ENCODE measurements at regions not wholly inside any gene's neighbourhood (a gene's known extent, or its start where the extent isn't known, plus 50 kb on each side); places are given as distances from the start of the nearest gene placed in this dataset.

- peaks cover 25% of the 10 kb centered on the region for H3K27me3 ChIP-seq (ENCODE audit: control insufficient read depth, extremely low read depth, insufficient read depth, low read length)
- dilution Hi-C loops (cut with MboI; ENCODE audit: extremely low pct_ligation_motif_present, low sequenced_read_pairs) = no loop called here
These were observed 725.2 kb downstream of the PTPRU start for GRCh38 chr1:29961293-29962059.

GRCh38 chr1:29960876-29961275 is 724.6 kb downstream of the PTPRU start:
- no peaks in the 10 kb centered on the region for H4K20me1 ChIP-seq (ENCODE audit: control insufficient read depth, extremely low read depth, insufficient read depth, low read length)
- FAIRE-seq (no peak), DNase-seq (ENCODE audit: low read depth, low spot score) (no peak)
- no peak overlapping the region for H2AFZ ChIP-seq (ENCODE audit: control insufficient read depth, low read length)
- no peak overlapping the region for H3K4me3 ChIP-seq (ENCODE audit: control insufficient read depth in 2 of 3, extremely low read depth in 1 of 3, insufficient read depth in 2 of 3, low read depth in 1 of 3, low read length in 3 of 3)
- no peak overlapping the region for H3K9ac ChIP-seq (ENCODE audit: control insufficient read depth, extremely low read depth, insufficient read depth, low read length)
- dilution Hi-C loops (cut with MboI; ENCODE audit: extremely low pct_ligation_motif_present, low sequenced_read_pairs) = no loop called here
- H3K4me2 ChIP-seq (ENCODE audit: control insufficient read depth, extremely low read depth, insufficient read depth, low read depth, low read length) = no peak overlapping the region
- no peak overlapping the region for H3K27ac ChIP-seq (ENCODE audit: control insufficient read depth, insufficient read depth, low read length)
- peaks cover 20% of the 10 kb centered on the region for H3K27me3 ChIP-seq (ENCODE audit: control insufficient read depth, extremely low read depth, insufficient read depth, low read length)
- no peaks in the 10 kb centered on the region for H3K9me3 ChIP-seq (ENCODE audit: control insufficient read depth, low read depth, low read length)
- no peaks in the 10 kb centered on the region for H3K36me3 ChIP-seq (ENCODE audit: control insufficient read depth in 2 of 2, extremely low read depth in 1 of 2, insufficient read depth in 2 of 2, low read length in 2 of 2)
- no peak for TF ChIP-seq EZH2 (IDR thresholded peaks at IDR 0.05; ENCODE audit: low read length)
- no peak for TF ChIP-seq CTCF (optimal IDR thresholded peaks at IDR 0.05 in 1 of 3, IDR thresholded peaks at IDR 0.05 in 1 of 3, conservative IDR thresholded peaks at IDR 0.05 in 1 of 3; ENCODE audit: extremely low read depth in 1 of 3, insufficient read depth in 2 of 3, low read length in 3 of 3)
- H3K4me1 ChIP-seq (ENCODE audit: control insufficient read depth, extremely low read depth, insufficient read depth, low read length) = no peaks in the 10 kb centered on the region
- no peaks in the 10 kb centered on the region for H3K9me1 ChIP-seq (ENCODE audit: control insufficient read depth, extremely low read depth, insufficient read depth, low read length)
- H3K79me2 ChIP-seq (ENCODE audit: control insufficient read depth, insufficient read depth, low read length) = no peaks in the 10 kb centered on the region

More at GRCh38 chr1:29961293-29962059, 725.2 kb downstream of the PTPRU start:
- Histone ChIP-seq H3K9me3 (ENCODE audit: control insufficient read depth, low read depth, low read length) (no peaks in the 10 kb centered on the region), H2AFZ (ENCODE audit: control insufficient read depth, low read length) (no peak overlapping the region), H4K20me1 (ENCODE audit: control insufficient read depth, extremely low read depth, insufficient read depth, low read length) (no peaks in the 10 kb centered on the region), H3K9me1 (ENCODE audit: control insufficient read depth, extremely low read depth, insufficient read depth, low read length) (no peaks in the 10 kb centered on the region), H3K36me3 (ENCODE audit: control insufficient read depth in 2 of 2, extremely low read depth in 1 of 2, insufficient read depth in 2 of 2, low read length in 2 of 2) (no peaks in the 10 kb centered on the region), H3K4me3 (ENCODE audit: control insufficient read depth in 2 of 3, extremely low read depth in 1 of 3, insufficient read depth in 2 of 3, low read depth in 1 of 3, low read length in 3 of 3) (no peak overlapping the region), H3K9ac (ENCODE audit: control insufficient read depth, extremely low read depth, insufficient read depth, low read length) (no peak overlapping the region), H3K27ac (ENCODE audit: control insufficient read depth, insufficient read depth, low read length) (no peak overlapping the region), H3K4me2 (ENCODE audit: control insufficient read depth, extremely low read depth, insufficient read depth, low read depth, low read length) (no peak overlapping the region), H3K79me2 (ENCODE audit: control insufficient read depth, insufficient read depth, low read length) (no peaks in the 10 kb centered on the region), H3K4me1 (ENCODE audit: control insufficient read depth, extremely low read depth, insufficient read depth, low read length) (no peaks in the 10 kb centered on the region)
- DNase-seq (ENCODE audit: low read depth, low spot score) (no peak), FAIRE-seq (no peak)
- TF ChIP-seq EZH2 (IDR thresholded peaks at IDR 0.05; ENCODE audit: low read length) = no peak
- TF ChIP-seq CTCF (optimal IDR thresholded peaks at IDR 0.05 in 1 of 3, IDR thresholded peaks at IDR 0.05 in 1 of 3, conservative IDR thresholded peaks at IDR 0.05 in 1 of 3; ENCODE audit: extremely low read depth in 1 of 3, insufficient read depth in 2 of 3, low read length in 3 of 3) = no peak

Data from keratinocyte (primary cell).